ENCODE measurements at regions not wholly inside any gene's neighbourhood (a gene's known extent, or its start where the extent isn't known, plus 50 kb on each side); places are given as distances from the start of the nearest gene placed in this dataset.
"Not testable (repeated sequence)": the region's sequence is repeated elsewhere in the genome, so short reads cannot be mapped to it uniquely, and the experiment has no call there.

GRCh38 chrX:111035991-111036390, 60.0 kb upstream of the PAK3 start:
- 85% methylated on average over 2 of the region's 2 CpGs for WGBS
- TF ChIP-seq FOXA1 (IDR thresholded peaks at IDR 0.05): no peak
- H3K27ac ChIP-seq (ENCODE audit: low read depth in 1 of 2, low read length in 2 of 2): no peak overlapping the region

GRCh38 chrX:111035256-111035655, 60.7 kb upstream of the PAK3 start:
- no peak overlapping the region for H3K9ac ChIP-seq (ENCODE audit: low read depth in 1 of 2, low read length in 2 of 2)
- H3K4me1 ChIP-seq (ENCODE audit: control insufficient read depth in 4 of 4, insufficient read depth in 4 of 4, low read length in 3 of 4): no peaks in the 10 kb centered on the region
- peaks cover 0 to 2% (median 0%) of the 10 kb centered on the region in 4 donors for H3K27me3 ChIP-seq (ENCODE audit: control insufficient read depth in 4 of 4, insufficient read depth in 4 of 4, low read length in 3 of 4)
- no peak overlapping the region for H3K4me3 ChIP-seq (ENCODE audit: low read depth in 1 of 3, low read length in 3 of 3)
- no peaks in the 10 kb centered on the region for H3K9me3 ChIP-seq (ENCODE audit: control insufficient read depth in 4 of 4, low read length in 3 of 4)
- TF ChIP-seq JUND (IDR thresholded peaks at IDR 0.05): no peak
- TF ChIP-seq YY1 (IDR thresholded peaks at IDR 0.05): no peak
- TF ChIP-seq GABPA (IDR thresholded peaks at IDR 0.05 in 1 of 2, conservative IDR thresholded peaks at IDR 0.05 in 1 of 2): no peak
- TF ChIP-seq, protein P1, sequence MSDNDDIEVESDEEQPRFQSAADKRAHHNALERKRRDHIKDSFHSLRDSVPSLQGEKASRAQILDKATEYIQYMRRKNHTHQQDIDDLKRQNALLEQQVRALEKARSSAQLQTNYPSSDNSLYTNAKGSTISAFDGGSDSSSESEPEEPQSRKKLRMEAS (IDR thresholded peaks at IDR 0.05): no peak
- TF ChIP-seq FOXA1 (IDR thresholded peaks at IDR 0.05): no peak
- H3K36me3 ChIP-seq (ENCODE audit: control insufficient read depth in 4 of 4, insufficient read depth in 3 of 4, low read depth in 1 of 4, low read length in 3 of 4): no peaks in the 10 kb centered on the region
- no peak for DNase-seq (ENCODE audit: low spot score)
- WGBS: 90% methylated on average over 2 of the region's 2 CpGs
- no peak overlapping the region for H3K27ac ChIP-seq (ENCODE audit: low read depth in 1 of 2, low read length in 2 of 2)

More at GRCh38 chrX:111035991-111036390, 60.0 kb upstream of the PAK3 start:
- Histone ChIP-seq H3K9ac (ENCODE audit: low read depth in 1 of 2, low read length in 2 of 2) (no peak overlapping the region), H3K9me3 (ENCODE audit: control insufficient read depth in 4 of 4, low read length in 3 of 4) (no peaks in the 10 kb centered on the region), H3K4me3 (ENCODE audit: low read depth in 1 of 3, low read length in 3 of 3) (no peak overlapping the region), H3K27me3 (ENCODE audit: control insufficient read depth in 4 of 4, insufficient read depth in 4 of 4, low read length in 3 of 4) (peaks cover 0 to 2% (median 0%) of the 10 kb centered on the region in 4 donors), H3K4me1 (ENCODE audit: control insufficient read depth in 4 of 4, insufficient read depth in 4 of 4, low read length in 3 of 4) (no peaks in the 10 kb centered on the region), H3K36me3 (ENCODE audit: control insufficient read depth in 4 of 4, insufficient read depth in 3 of 4, low read depth in 1 of 4, low read length in 3 of 4) (no peaks in the 10 kb centered on the region)
- no peak for DNase-seq (ENCODE audit: low spot score)

DNA sequence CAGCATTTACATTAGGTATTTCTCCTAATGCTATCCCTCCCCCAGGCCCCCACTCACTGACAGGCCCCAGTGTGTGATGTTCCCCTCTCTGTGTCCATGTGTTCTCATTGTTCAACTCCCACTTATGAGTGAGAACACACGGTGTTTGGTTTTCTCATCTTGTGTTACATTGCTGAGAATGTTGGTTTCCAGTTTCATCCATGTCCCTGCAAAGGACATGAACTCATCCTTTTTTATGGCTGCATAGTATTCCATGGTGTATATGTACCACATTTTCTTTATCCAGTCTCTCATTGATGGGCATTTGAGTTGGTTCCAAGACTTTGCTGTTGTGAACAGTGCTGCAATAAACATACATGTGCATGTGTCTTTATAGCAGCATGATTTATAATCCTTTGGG, 73.0 kb upstream of the PAK3 start:
- not testable (repeated sequence) for H3K36me3 ChIP-seq (ENCODE audit: control insufficient read depth in 4 of 4, insufficient read depth in 3 of 4, low read depth in 1 of 4, low read length in 3 of 4); H3K4me3 ChIP-seq (ENCODE audit: low read depth in 1 of 3, low read length in 3 of 3); H3K27me3 ChIP-seq (ENCODE audit: control insufficient read depth in 4 of 4, insufficient read depth in 4 of 4, low read length in 3 of 4); H3K9ac ChIP-seq (ENCODE audit: low read depth in 1 of 2, low read length in 2 of 2); H3K9me3 ChIP-seq (ENCODE audit: control insufficient read depth in 4 of 4, low read length in 3 of 4); H3K27ac ChIP-seq (ENCODE audit: low read depth in 1 of 2, low read length in 2 of 2); H3K4me1 ChIP-seq (ENCODE audit: control insufficient read depth in 4 of 4, insufficient read depth in 4 of 4, low read length in 3 of 4); DNase-seq (ENCODE audit: low spot score)
- WGBS: 86% methylated on average over 1 of the region's 1 CpG

DNA sequence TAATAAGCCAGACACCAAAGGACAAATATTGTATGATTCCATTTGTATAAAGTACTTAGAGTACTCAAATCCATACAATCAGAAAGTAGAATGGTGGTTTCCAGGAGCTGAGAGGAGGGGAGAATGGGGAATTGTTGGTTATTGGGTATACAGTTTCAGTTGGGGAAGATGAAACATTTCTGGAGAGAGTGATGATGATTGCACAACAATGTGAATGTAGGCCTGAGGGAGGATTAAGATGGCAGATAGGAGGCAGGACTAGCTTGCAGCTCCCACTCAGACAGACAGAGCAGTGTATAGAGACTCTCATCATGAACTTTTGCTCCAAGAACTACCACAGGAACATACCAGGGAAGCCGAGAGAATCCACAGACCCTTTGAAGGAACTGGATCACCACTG, 75.7 kb upstream of the PAK3 start:
- DNase-seq (ENCODE audit: low spot score): no peak
- Histone ChIP-seq H3K4me3 (ENCODE audit: low read depth in 1 of 3, low read length in 3 of 3) (no peak overlapping the region), H3K27me3 (ENCODE audit: control insufficient read depth in 4 of 4, insufficient read depth in 4 of 4, low read length in 3 of 4) (no peaks in the 10 kb centered on the region), H3K9me3 (ENCODE audit: control insufficient read depth in 4 of 4, low read length in 3 of 4) (no peaks in the 10 kb centered on the region), H3K36me3 (ENCODE audit: control insufficient read depth in 4 of 4, insufficient read depth in 3 of 4, low read depth in 1 of 4, low read length in 3 of 4) (no peaks in the 10 kb centered on the region), H3K27ac (ENCODE audit: low read depth in 1 of 2, low read length in 2 of 2) (no peak overlapping the region), H3K9ac (ENCODE audit: low read depth in 1 of 2, low read length in 2 of 2) (no peak overlapping the region), H3K4me1 (ENCODE audit: control insufficient read depth in 4 of 4, insufficient read depth in 4 of 4, low read length in 3 of 4) (no peaks in the 10 kb centered on the region)
- TF ChIP-seq SP1 (IDR thresholded peaks at IDR 0.05): no peak
- no peak for TF ChIP-seq YY1 (IDR thresholded peaks at IDR 0.05)
- no peak for TF ChIP-seq FOXA1 (IDR thresholded peaks at IDR 0.05)
- no peak for TF ChIP-seq NR2F2 (IDR thresholded peaks at IDR 0.05)
- no peak for TF ChIP-seq RXRA (IDR thresholded peaks at IDR 0.05)
- TF ChIP-seq TAF1 (conservative IDR thresholded peaks at IDR 0.05): no peak
- TF ChIP-seq, protein P2, sequence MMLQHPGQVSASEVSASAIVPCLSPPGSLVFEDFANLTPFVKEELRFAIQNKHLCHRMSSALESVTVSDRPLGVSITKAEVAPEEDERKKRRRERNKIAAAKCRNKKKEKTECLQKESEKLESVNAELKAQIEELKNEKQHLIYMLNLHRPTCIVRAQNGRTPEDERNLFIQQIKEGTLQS (IDR thresholded peaks at IDR 0.05): no peak
- 77% methylated on average over 1 of the region's 1 CpG for WGBS
